NCI-H1417 (cell line): ENCODE measurements at regions not wholly inside any gene's neighbourhood (a gene's known extent, or its start where the extent isn't known, plus 50 kb on each side); places are given as distances from the start of the nearest gene placed in this dataset.
A peak's percentile ranks its signal among the peaks of the same experiment; 100 is the strongest.
"Not testable (repeated sequence)": the region's sequence is repeated elsewhere in the genome, so short reads cannot be mapped to it uniquely, and the experiment has no call there.

Experiments used
- DNase-seq, 3 experiments: peaks; one replicate each; lab custom pipeline; 2025; lab: John Stamatoyannopoulos, UW

DNA sequence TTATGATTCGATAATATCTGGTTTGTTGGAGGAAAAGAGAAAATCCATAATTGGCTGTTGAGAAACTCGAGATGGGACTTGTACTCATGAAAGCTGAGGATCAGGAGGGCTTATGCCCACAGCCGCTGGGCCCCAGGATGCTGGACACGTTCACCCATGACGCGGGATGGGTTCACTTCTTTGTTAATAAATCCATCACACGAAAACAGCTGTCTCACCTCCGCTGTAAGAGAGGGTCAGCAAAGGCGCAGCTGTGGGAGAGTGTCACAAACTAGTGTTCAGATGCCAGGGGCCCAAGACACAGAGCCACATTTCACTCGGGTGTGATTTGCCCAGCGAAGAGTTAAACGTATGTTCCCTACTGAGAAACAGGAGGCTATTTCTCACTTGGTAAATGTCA is 315.1 kb downstream of the THBS2 start:
- no peak for DNase-seq

DNA sequence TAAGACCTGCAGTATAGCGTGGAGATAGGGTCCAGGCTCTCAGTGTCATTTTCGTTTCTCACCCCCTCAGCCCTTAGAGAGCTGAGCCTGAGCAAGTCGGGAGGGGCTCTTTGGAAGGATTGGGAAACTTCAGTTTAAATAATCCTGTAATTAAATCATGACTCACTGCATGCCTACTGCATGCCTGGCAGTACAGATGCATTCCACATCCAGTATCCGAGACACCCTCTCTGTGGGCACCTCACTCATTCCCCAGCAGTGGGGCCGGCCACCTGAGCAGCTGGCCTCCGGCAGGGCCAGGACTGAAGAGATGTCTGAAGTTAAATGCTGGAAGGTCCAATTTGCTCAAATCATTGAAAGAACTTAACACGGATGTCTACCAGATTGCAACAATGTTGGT is 316.6 kb downstream of the THBS2 start:
- DNase-seq: no peak

DNA sequence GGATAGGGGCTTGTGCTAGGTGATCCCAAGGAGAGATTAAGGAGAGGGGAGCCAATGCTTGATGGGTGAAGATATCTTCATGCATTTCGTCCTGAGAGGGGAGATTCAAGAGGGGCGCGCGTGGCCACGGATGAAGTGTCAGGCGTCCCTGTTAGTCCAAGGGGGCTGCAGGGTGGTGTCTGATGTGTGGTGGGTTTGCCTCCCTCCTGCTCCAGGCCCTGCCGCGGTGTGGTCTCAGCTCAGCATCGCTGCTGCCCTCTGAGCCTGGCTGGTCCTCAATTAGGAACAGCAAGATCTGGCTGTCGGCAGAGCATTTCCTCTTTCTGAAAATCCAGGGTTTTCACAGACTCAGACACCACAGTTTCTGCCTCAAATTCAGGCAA is 318.0 kb downstream of the THBS2 start:
- no peak for DNase-seq

DNA sequence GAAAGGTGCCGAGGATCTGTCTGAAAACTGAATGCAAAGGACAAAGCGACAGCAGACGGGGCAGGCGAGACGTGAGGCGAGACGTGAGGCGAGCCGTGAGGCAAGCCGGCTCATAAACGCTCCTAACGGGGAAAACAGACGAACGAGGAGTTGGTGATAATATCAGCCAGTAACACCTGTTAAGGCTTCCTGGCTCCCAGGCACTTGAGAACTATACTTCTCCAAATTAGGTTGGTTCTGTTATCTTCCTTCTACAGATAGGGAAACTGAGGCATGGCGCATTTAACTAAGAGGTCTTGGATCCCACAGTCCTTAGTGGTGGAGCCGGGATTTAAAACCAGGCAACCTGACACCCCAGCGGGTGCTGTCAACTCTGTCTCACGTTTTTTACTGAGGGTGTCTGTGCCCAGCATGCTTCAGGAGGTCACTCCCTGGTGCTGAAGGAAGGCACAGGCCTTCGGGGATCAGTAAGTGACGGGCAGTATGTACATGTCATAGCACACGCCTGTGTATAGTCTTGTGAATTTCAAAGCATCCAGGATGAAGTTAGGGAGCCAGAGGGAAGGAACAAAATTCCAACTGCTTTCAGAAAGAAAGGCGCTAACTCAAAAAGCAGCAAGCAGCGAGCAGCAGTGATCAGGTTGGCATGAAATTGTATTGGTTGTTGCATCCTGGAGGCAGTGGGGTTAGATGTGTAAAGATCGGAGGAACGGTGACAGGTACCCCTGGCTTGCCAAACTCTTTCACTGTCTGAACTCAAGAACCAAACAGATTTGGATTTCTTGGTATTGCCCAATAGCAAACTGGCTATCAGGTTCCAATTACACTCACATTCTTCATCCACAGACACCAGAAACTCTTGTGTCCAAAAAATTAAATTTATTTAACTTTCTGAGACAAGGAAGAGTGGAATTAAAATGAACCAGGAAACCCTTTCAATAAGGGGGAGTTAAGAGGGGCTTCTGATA is 318.7 kb downstream of the THBS2 start:
- no peak for DNase-seq

DNA sequence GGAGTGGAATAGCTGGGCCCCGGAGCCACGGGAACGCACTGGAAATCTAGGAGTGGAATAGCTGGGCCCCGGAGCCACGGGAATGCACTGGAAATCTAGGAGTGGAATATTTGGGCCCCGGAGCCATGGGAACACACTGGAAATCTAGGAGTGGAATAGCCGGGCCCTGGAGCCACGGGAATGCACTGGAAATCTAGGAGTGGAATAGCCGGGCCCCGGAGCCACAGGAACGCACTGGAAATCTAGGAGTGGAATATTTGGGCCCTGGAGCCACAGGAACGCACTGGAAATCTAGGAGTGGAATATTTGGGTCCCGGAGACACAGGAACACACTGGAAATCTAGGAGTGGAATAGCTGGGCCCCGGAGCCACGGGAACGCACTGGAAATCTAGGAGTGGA is 321.5 kb downstream of the THBS2 start:
- DNase-seq: not testable (repeated sequence)

DNA sequence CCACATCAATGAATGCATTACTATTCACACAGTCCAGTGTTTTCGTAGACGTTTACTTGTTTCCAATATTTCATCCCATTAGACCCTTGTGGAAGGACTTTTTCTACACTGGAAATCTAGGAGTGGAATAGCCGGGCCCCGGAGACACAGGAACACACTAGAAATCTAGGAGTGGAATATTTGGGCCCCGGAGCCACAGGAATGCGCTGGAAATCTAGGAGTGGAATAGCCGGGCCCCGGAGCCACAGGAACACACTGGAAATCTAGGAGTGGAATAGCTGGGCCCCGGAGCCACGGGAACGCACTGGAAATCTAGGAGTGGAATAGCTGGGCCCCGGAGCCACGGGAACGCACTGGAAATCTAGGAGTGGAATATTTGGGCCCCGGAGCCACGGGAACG is 322.6 kb downstream of the THBS2 start:
- DNase-seq: not testable (repeated sequence)

DNA sequence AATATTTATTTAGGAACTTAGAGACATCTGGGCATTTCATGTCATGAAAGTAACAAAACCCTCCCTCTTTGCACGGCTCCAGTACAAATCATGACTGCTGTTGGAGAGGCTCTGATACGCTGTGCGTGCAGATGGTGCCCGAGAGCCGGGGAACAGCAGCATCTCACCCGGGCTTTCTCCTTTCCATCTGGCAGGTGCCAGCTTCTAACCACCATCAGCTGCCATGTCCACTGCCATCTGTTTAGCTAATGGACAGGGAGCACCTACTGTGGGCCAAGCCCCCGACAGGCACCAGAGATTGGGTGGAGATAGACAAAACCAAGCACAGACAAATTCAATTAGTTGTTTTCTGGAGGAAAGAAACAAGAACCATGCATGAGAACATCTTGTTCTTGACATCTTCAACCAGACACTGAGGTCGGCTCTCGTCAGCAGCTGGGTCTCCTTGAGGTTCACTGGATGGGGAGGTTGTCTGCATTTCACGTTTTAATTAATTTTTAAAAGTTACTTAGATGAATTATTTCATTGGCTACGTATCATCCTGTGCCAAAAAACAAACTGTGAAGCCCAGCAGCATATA is 323.7 kb downstream of the THBS2 start:
- no peak for DNase-seq

DNA sequence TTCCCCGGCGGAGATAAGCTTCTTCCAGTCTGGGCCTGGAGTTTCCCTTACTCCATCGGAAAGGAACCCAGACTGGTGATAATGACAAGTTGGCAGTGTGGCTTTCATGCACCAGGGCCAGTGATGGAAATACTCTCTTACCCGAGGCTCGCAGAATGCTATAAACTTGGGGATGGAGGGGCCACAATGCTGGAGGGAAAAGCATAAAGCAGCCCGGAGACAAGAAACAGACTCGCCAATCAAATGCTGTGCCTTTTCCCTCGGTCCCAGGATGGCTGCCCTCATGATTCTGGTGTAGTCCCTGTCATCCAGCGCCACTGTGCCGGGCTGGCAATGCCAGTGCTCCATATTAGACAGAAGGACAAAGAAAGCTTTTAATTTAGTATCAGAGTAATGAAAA is 325.6 kb downstream of the THBS2 start:
- DNase-seq: no peak

DNA sequence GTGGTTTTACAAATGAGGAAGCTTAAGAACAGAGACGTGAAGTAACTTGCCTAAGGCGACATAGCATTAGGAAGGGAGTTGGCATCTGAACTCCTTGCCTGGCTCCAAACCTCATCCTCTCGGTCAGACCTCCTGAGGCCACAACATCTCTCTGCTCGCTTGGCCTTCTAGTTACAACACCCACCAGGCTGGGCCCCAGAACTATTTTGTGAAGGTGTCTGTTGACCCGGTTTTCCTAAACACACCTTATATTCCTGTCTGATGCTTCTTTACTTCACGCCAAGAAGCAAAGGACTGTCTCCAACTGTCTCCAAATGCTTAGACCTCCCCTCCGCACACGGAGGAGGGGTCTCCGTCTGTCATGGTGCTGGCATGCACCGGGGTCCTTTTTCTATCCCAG is 326.6 kb downstream of the THBS2 start:
- no peak for DNase-seq

DNA sequence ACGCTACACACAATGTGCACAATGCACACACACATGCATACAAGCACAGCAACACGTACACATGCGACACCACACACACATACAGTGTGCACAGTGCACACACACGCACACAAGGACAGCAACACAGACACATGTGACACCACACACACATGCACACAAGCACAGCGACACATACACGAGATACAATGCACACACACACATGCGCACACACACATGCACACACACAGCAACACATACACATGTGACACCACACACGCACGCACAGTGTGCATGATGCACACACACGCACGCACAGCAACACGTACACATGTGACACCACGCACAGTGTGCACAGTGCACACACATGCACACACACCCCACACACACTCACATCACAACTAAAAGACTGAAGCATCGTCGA is 327.3 kb downstream of the THBS2 start:
- no peak for DNase-seq

DNA sequence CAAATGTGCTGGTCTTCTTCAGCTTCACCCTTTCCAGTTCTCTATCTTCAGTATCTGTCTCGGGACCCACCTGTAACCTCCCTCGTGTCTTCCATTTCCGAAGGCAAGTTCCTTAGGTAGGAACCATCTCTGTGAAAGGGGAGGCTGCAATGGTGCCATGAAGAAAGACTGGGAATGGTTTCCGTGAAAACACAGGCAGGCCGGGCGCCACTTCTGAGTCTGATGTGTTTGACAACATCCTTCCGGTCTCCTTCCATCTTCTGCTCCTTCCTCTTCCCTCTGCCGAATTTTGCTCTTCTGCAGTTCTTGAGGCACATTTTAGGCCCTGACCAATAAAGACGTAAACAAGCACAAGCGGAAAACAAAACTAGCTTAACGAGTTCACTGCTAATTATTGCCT is 328.0 kb downstream of the THBS2 start:
- no peak for DNase-seq

DNA sequence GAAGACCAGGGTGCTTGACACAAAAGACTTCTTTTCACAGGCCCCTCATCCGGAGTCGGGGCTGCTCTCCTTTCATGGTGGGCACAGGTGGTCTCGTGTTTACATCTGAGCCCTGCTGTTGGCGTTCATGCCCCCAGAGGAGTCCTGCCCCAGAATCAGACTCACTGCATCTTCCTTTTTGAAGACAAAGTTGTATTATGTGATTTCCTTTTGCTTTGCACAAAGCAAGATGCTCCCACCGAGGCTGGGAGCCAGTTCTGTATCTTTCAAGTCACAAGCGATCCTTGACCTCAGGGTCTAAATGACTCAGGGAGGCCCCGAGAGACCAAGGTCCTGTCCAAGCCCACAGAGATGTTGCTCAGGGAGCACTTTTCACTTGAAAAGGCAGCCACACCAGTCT is 330.5 kb downstream of the THBS2 start:
- DNase-seq: no peak

DNA sequence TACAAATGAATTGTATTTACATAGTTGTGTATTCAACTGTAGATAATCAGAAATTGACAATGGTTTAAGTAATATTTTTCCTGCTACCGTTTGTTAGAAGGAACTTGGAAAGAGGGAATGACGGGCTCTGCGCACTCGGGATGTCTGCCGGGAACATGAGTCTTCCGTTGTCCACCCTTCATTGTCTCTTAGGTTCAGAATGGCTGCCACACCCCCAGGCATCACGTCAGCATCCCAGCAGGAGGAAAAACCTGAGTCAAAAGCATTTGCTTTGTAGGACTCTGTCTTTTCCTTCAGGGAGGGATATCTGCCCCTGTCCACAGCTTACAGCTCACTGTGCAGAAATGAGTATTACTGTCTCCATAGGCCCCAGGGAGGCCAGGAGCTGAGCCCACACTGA is 331.2 kb downstream of the THBS2 start:
- DNase-seq: no peak

DNA sequence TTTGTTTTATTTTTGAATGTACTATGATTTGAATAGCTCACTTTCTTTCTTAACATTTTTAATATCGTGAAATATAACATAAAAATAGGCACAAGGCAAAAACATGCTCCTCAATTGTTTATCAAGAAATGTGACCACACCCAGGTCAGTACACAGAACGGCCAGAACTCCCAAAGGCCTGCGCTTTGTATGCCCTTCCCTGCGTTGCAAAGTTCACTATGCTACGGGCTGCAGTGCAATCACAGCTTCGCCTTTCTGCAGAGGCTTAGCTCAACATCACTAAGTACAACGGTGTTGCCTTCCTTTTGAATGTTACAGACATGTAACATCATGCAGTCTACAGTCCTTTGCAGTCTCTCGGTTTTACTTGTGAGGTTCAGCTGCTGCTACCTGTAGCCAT is 333.4 kb downstream of the THBS2 start:
- no peak for DNase-seq

DNA sequence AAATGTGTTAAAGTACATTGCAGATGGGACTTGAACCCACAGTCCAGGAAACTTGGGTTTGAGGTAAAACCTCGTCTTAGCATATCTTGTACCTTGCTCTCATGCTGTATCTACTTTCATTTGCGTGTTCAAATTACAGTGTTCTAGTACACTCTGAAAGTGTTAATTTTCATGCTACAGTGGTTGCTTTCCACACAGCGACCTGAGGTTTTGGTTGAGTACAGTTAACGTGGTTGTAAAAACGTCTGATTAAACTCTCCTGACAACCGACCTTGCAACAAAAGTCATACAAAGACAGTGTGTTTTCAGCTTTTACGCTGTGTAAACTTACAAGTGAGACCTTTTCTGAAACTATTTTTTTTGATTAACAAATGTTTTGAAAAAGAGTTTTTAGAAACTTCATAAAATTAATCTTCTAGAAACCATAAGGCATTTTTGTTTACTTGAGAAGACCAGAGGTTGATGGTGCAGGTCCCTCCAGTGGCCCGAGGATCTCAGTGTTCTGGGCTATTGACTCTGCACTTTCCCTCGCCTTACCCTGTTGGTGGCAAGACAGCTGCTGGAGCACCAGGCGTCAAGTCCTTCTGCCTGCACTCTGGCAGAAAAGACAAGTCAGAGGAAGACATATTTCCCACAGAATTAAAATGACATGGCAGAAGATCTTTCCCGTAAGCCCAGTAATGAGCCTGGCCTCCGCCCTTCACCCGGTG is 334.0 kb downstream of the THBS2 start:
- no peak for DNase-seq

DNA sequence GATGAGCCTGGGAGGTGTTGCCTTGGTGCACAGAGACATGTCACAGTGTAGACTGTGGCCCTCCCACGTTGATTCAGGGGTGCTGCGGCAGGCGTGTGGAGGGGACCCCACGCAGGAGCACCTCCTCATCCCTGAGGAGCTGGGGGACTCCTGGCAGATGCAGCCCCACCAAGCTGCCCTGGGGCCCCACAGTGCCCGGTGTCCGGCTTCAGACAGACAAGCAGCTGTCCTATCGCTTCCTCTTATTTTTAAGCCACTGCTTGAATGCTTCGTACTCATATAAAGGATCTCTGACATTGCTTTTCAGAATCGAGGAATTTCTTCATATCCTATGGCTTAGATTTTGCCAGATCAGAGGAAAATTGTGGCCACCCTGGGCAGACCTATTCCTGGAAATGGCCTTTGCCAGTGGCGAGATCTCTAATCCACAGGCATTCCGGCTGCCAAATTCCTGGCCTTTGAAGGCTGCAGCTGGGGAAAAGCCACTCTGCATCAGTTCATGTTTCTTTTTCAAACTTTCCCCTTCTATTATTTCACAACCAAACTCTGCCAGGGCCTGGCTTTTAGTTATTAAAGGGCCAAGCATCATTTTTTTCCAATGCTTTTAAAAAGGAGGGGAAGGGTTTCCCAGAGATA is 337.0 kb downstream of the THBS2 start:
- no peak for DNase-seq

DNA sequence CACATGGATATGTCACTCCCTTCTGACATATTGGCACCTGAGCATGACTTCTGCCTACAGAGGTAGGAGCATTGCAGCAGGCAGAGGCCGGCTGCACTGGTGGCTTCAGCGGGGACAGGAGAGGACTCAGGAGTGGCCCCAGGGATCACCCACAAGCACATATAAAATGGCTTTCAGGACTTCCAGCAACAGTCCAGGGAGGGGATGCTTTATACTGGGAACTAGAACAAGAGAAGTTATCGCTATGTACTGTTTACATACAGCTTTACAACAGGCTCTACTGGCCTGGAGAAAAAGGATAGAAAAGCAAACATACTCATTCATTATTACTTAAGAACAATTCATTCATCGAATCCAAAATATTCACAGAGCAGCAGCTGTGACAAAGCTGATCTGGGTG is 337.8 kb downstream of the THBS2 start:
- DNase-seq: peak in 1 of 3 experiments; percentile 30

DNA sequence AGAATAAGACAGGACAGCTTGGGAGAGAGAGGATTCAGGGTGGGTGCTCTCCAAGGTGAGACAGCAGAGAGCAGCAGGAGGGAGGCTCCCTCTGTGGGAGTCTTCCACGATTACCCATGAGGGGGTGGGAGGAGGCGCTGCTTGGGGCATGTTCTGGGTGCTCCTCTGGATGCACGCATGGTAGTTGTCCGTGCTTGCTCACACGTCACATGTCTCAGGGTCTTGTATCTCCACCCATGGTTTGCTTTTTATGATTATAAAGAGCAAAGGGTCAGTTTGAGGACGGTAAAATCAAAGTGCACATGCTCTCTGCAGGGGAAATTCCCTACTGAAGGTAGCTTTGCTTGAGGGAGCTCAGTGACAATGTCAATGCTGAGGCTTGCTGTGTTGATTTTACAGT is 338.4 kb downstream of the THBS2 start:
- DNase-seq: no peak

DNA sequence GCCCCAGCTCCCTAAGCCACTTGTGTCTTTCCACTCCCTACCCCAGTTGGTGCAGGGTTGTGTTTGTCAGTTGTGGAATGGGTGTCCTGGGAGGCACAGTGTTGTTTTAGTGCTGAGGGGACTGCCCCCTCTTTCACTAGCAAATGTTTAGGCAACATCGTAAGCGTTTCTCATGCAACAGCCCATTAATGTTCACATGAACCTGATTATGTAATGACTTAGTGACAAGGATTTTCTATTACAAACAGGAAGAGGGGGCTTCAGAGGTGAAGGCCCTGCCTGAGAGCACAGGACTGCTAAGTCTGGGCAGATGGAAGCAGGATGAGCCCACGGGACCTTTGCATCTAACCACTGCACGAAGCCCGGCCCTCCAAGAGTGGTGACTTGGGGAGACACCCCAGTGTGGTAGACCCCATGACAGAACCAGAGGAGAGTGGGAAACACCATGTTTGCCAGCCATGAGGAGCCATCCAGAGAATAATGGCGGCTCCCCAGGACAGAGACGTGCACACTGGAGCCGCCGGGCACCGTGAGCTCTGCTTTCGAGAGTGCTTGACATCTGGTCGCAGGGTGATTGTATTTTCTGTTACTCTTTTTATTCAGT is 339.7 kb downstream of the THBS2 start:
- no peak for DNase-seq

DNA sequence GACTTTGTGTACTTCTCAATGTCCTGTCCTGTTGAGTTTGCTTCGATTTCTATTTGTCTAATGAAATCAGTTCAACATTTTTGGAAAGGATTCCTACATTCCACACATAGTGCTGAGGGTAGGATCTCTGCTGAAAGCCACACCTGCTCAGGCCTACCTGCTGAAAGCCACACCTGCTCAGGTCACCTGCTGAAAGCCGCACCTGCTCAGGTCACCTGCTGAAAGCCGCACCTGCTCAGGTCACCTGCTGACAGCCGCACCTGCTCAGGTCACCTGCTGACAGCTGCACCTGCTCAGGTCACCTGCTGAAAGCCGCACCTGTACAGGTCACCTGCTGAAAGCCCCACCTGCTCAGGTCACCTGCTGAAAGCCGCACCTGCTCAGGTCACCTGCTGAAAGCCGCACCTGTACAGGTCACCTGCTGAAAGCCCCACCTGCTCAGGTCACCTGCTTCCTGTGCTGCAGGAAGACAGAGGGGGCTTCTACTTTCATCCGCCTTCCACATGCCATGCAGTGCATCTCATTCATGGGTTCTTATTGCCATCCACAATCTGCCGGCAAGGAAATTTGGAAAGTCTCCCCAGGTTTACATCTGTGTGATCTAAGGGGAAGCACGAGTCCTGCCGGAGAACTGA is 340.3 kb downstream of the THBS2 start:
- not testable (repeated sequence) for DNase-seq

DNA sequence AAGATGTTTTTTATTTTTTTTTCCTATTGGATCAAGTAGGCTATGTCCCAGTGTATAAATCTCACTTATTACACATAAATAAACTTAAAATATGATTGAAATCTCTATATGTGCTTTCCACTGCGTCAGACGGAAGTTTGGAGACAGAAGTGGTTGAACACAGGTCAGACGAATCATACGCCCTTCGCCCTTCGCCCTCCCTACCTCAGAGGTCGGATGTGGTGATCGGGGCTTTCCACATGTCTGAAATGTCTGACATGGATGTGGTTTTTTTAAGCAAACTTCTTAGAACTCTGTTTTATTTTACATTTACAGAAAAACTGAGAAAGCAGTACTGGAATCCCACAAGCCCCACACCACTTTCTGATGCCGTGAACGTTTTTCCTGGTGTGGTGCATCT is 344.4 kb downstream of the THBS2 start:
- DNase-seq: no peak

DNA sequence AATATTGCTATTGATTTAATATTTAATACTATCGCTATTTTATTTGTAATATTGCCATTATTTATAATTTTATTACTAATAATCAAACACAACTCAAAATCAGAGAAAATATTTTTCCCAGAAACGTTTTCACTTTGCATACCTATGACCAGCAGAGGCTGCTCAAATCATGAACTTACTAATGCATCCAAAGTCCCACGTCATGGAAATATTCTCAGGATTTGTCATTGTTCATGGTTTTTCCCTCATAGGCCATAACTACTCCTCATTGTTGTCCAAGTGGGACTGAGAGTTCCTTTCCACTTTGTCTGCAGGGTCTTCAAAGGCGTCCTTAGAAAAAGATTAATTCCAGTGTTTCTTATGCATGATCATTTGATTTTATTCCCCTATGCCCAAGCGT is 344.8 kb downstream of the THBS2 start:
- DNase-seq: no peak
